WTC11 (cell line): ENCODE measurements at regions not wholly inside any gene's neighbourhood (a gene's known extent, or its start where the extent isn't known, plus 50 kb on each side); places are given as distances from the start of the nearest gene placed in this dataset.

ENCODE experiments used
- ATAC-seq: fragments of 200-7000 bp; cut with Tn5 transposase; 2 replicates; pipeline ENCODE4 v1.10.0; 2021; ENCODE audit warnings: mild to moderate bottlenecking, moderate library complexity
- CTCF ChIA-PET: fragments of 300-600 bp; sonication (Branson Sonifier 250); formaldehyde crosslinking; loops from one replicate; lab custom pipeline; 2021; ENCODE audit warnings: antibody characterized with exemption; lab: Charles Lee
- POLR2A ChIA-PET: fragments of 350-600 bp; sonication (Branson Sonifier 250); formaldehyde crosslinking; loops from one replicate; lab custom pipeline; 2021; ENCODE audit warnings: antibody characterized with exemption; lab: Charles Lee
- DNase-seq: peaks from one replicate; pipeline ENCODE4 v3.0.0; 2021; ENCODE audit warnings: low spot score
- H3K27ac Mint-ChIP-seq: 2 replicates; pipeline ENCODE4 v1.8.0; 2021; ENCODE audit warnings: mixed read lengths
- H3K27me3 Mint-ChIP-seq: 2 replicates; pipeline ENCODE4 v1.8.0; 2021; ENCODE audit warnings: low read depth, mild to moderate bottlenecking, moderate library complexity, mixed read lengths
- H3K36me3 Mint-ChIP-seq: 2 replicates; pipeline ENCODE4 v1.8.0; 2021; ENCODE audit warnings: mixed read lengths
- H3K4me1 Mint-ChIP-seq: 2 replicates; pipeline ENCODE4 v1.8.0; 2022; ENCODE audit warnings: mixed read lengths
- H3K4me3 Mint-ChIP-seq: 2 replicates; pipeline ENCODE4 v1.8.0; 2021; ENCODE audit warnings: mild to moderate bottlenecking, moderate library complexity, mixed read lengths
- H3K9me3 Mint-ChIP-seq: 2 replicates; pipeline ENCODE4 v1.8.0; 2021; ENCODE audit warnings: mixed read lengths
- ATF1 ChIP-seq: sonication (generic); formaldehyde crosslinking; IDR thresholded peaks from 2 replicates; pipeline ENCODE4 v1.8.1; 2023; ENCODE audit warnings: mild to moderate bottlenecking, moderate library complexity, missing genetic modification reagents
- CREM ChIP-seq: sonication (generic); formaldehyde crosslinking; IDR thresholded peaks from 2 replicates; pipeline ENCODE4 v1.8.1; 2022; ENCODE audit warnings: mild to moderate bottlenecking, missing genetic modification reagents, moderate library complexity
- ELF4 ChIP-seq: sonication (generic); formaldehyde crosslinking; IDR thresholded peaks from 2 replicates; pipeline ENCODE4 v1.8.1; 2022; ENCODE audit warnings: low read depth, mild to moderate bottlenecking, moderate library complexity, missing genetic modification reagents
- FOXK1 ChIP-seq: sonication (generic); formaldehyde crosslinking; IDR thresholded peaks from 2 replicates; pipeline ENCODE4 v1.8.0; 2022; ENCODE audit warnings: mild to moderate bottlenecking, moderate library complexity, missing genetic modification reagents
- GABPB1 ChIP-seq: sonication (generic); formaldehyde crosslinking; IDR thresholded peaks from 2 replicates; pipeline ENCODE4 v1.8.1; 2023; ENCODE audit warnings: mild to moderate bottlenecking, missing genetic modification reagents
- GRHL2 ChIP-seq: fragments of 250-450 bp; sonication (Bioruptor Pico); IDR thresholded peaks from 2 replicates; pipeline ENCODE4 v1.8.0; 2022; ENCODE audit warnings: mild to moderate bottlenecking, moderate library complexity; ENCODE audit not compliant: insufficient replicate concordance, severe bottlenecking
- JAZF1 ChIP-seq: fragments of 250-450 bp; sonication (Bioruptor Pico); IDR thresholded peaks from 2 replicates; pipeline ENCODE4 v1.9.0; 2021; ENCODE audit warnings: moderate library complexity, mild to moderate bottlenecking, inconsistent platforms
- MYBL2 ChIP-seq: sonication (generic); formaldehyde crosslinking; IDR thresholded peaks from 2 replicates; pipeline ENCODE4 v1.8.1; 2023; ENCODE audit warnings: mild to moderate bottlenecking, moderate library complexity, missing genetic modification reagents
- NFATC4 ChIP-seq: fragments of 250-450 bp; sonication (Bioruptor Pico); IDR thresholded peaks from 2 replicates; pipeline ENCODE4 v1.9.0; 2021; ENCODE audit warnings: mild to moderate bottlenecking
- NR1H2 ChIP-seq: sonication (generic); formaldehyde crosslinking; IDR thresholded peaks from 2 replicates; pipeline ENCODE4 v1.9.0; 2021; ENCODE audit warnings: mild to moderate bottlenecking, moderate library complexity, missing genetic modification reagents
- TEAD4 ChIP-seq: sonication (generic); formaldehyde crosslinking; IDR thresholded peaks from 2 replicates; pipeline ENCODE4 v1.8.0; 2022; ENCODE audit warnings: mild to moderate bottlenecking, missing genetic modification reagents
- ZNF121 ChIP-seq: sonication (generic); formaldehyde crosslinking; IDR thresholded peaks from 2 replicates; pipeline ENCODE4 v1.8.0; 2023; ENCODE audit warnings: missing genetic modification reagents
- ZNF138 ChIP-seq: sonication (generic); formaldehyde crosslinking; conservative IDR thresholded peaks from 2 replicates; pipeline ENCODE4 v1.8.1; 2022; ENCODE audit warnings: mild to moderate bottlenecking, moderate library complexity, missing genetic modification reagents
- TF ChIP-seq, protein P1 (sequence below): sonication (generic); formaldehyde crosslinking; IDR thresholded peaks from 2 replicates; pipeline ENCODE4 v1.8.0; 2023; ENCODE audit warnings: mild to moderate bottlenecking, missing genetic modification reagents
- TF ChIP-seq, protein P2 (sequence below): fragments of 250-450 bp; sonication (Bioruptor Pico); IDR thresholded peaks from 2 replicates; pipeline ENCODE4 v1.9.0; 2021; ENCODE audit warnings: mild to moderate bottlenecking, borderline replicate concordance
- TF ChIP-seq, protein P3 (sequence below): fragments of 250-450 bp; sonication (Bioruptor Pico); IDR thresholded peaks from 2 replicates; pipeline ENCODE4 v1.9.0; 2021; ENCODE audit warnings: mild to moderate bottlenecking
- TF ChIP-seq, protein P4 (sequence below): sonication (generic); formaldehyde crosslinking; IDR thresholded peaks from 2 replicates; pipeline ENCODE4 v1.8.1; 2023; ENCODE audit warnings: mild to moderate bottlenecking, missing genetic modification reagents, moderate library complexity
- TF ChIP-seq, protein P5 (sequence below): fragments of 250-450 bp; sonication (Bioruptor Pico); IDR thresholded peaks from 2 replicates; pipeline ENCODE4 v1.9.0; 2021; ENCODE audit warnings: moderate library complexity, mild to moderate bottlenecking, inconsistent platforms, borderline replicate concordance
- TF ChIP-seq, protein P6 (sequence below): sonication (generic); formaldehyde crosslinking; IDR thresholded peaks from 2 replicates; pipeline ENCODE4 v1.8.1; 2023; ENCODE audit warnings: mild to moderate bottlenecking, missing genetic modification reagents

DNA sequence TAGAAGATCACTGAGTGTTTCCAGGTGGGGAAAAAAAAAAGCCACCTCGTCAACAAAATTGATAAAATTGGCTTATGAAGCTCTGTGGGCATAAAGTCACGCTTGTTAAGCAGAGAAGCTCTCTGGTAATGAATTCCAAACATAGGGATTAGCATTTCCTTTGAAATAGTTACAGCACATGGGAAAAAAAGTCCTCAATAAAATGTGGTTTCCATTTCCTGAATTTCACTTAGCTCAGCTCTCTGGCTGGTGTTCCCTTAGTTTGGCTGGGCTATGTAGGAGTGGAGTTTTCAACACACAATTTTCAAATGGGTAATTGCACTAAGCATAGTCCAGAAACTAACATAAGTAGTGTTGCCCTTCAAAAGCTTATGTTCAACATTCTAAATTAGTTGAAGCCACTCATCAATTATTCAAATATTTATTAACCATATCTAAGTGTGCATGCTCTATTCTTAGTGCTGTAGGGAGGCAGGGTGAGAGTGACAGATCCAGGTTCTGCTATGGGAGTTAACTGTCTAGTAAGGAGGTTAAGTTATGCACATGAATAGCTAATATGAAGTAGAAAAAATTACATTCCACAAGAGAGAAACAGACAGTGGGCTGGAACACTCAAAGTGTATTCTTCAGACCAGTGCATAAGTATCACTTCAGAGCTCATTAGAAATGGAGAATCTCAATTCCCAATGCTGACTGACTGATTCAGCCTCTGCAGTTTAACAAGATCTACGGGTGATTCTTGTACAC is 445.7 kb downstream of the SMARCA1 start:
- ChIA-PET CTCF (no interaction called here), POLR2A (interaction anchor here (0.6 kb wide), 1 partner anchor 37 kb away, joined by 3 read pairs; no protein-coding TSS in a partner anchor)
- no peak overlapping the region; the same call in 1 of the 2 replicates for H3K27ac Mint-ChIP-seq
- no peak overlapping the region for H3K4me3 Mint-ChIP-seq
- peaks cover 32% of the 10 kb centered on the region for H3K4me1 Mint-ChIP-seq
- no peak for DNase-seq
- no peaks in the 10 kb centered on the region for H3K27me3 Mint-ChIP-seq
- TF ChIP-seq ELF4 (CRISPR knock-in tag) (no peak), CREM (no peak), TEAD4 (CRISPR knock-in tag) (no peak), GABPB1 (CRISPR knock-in tag) (no peak), JAZF1 (CRISPR knock-in tag) (no peak), ZNF121 (no peak), NR1H2 (CRISPR knock-in tag) (no peak), MYBL2 (CRISPR knock-in tag) (no peak), GRHL2 (no peak), FOXK1 (CRISPR knock-in tag) (no peak), NFATC4 (CRISPR knock-in tag) (no peak), ATF1 (CRISPR knock-in tag) (no peak), ZNF138 (CRISPR knock-in tag) (no peak)
- TF ChIP-seq, protein P1, sequence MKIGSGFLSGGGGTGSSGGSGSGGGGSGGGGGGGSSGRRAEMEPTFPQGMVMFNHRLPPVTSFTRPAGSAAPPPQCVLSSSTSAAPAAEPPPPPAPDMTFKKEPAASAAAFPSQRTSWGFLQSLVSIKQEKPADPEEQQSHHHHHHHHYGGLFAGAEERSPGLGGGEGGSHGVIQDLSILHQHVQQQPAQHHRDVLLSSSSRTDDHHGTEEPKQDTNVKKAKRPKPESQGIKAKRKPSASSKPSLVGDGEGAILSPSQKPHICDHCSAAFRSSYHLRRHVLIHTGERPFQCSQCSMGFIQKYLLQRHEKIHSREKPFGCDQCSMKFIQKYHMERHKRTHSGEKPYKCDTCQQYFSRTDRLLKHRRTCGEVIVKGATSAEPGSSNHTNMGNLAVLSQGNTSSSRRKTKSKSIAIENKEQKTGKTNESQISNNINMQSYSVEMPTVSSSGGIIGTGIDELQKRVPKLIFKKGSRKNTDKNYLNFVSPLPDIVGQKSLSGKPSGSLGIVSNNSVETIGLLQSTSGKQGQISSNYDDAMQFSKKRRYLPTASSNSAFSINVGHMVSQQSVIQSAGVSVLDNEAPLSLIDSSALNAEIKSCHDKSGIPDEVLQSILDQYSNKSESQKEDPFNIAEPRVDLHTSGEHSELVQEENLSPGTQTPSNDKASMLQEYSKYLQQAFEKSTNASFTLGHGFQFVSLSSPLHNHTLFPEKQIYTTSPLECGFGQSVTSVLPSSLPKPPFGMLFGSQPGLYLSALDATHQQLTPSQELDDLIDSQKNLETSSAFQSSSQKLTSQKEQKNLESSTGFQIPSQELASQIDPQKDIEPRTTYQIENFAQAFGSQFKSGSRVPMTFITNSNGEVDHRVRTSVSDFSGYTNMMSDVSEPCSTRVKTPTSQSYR, result no peak
- TF ChIP-seq, protein P2, sequence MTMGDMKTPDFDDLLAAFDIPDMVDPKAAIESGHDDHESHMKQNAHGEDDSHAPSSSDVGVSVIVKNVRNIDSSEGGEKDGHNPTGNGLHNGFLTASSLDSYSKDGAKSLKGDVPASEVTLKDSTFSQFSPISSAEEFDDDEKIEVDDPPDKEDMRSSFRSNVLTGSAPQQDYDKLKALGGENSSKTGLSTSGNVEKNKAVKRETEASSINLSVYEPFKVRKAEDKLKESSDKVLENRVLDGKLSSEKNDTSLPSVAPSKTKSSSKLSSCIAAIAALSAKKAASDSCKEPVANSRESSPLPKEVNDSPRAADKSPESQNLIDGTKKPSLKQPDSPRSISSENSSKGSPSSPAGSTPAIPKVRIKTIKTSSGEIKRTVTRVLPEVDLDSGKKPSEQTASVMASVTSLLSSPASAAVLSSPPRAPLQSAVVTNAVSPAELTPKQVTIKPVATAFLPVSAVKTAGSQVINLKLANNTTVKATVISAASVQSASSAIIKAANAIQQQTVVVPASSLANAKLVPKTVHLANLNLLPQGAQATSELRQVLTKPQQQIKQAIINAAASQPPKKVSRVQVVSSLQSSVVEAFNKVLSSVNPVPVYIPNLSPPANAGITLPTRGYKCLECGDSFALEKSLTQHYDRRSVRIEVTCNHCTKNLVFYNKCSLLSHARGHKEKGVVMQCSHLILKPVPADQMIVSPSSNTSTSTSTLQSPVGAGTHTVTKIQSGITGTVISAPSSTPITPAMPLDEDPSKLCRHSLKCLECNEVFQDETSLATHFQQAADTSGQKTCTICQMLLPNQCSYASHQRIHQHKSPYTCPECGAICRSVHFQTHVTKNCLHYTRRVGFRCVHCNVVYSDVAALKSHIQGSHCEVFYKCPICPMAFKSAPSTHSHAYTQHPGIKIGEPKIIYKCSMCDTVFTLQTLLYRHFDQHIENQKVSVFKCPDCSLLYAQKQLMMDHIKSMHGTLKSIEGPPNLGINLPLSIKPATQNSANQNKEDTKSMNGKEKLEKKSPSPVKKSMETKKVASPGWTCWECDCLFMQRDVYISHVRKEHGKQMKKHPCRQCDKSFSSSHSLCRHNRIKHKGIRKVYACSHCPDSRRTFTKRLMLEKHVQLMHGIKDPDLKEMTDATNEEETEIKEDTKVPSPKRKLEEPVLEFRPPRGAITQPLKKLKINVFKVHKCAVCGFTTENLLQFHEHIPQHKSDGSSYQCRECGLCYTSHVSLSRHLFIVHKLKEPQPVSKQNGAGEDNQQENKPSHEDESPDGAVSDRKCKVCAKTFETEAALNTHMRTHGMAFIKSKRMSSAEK (CRISPR knock-in tag), result no peak
- TF ChIP-seq, protein P3, sequence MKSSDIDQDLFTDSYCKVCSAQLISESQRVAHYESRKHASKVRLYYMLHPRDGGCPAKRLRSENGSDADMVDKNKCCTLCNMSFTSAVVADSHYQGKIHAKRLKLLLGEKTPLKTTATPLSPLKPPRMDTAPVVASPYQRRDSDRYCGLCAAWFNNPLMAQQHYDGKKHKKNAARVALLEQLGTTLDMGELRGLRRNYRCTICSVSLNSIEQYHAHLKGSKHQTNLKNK (CRISPR knock-in tag), result no peak
- TF ChIP-seq, protein P4, sequence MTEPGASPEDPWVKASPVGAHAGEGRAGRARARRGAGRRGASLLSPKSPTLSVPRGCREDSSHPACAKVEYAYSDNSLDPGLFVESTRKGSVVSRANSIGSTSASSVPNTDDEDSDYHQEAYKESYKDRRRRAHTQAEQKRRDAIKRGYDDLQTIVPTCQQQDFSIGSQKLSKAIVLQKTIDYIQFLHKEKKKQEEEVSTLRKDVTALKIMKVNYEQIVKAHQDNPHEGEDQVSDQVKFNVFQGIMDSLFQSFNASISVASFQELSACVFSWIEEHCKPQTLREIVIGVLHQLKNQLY (CRISPR knock-in tag), result no peak
- TF ChIP-seq, protein P5, sequence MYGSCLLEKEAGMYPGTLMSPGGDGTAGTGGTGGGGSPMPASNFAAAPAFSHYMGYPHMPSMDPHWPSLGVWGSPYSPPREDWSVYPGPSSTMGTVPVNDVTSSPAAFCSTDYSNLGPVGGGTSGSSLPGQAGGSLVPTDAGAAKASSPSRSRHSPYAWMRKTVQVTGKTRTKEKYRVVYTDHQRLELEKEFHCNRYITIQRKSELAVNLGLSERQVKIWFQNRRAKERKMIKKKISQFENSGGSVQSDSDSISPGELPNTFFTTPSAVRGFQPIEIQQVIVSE (CRISPR knock-in tag), result no peak
- TF ChIP-seq, protein P6, sequence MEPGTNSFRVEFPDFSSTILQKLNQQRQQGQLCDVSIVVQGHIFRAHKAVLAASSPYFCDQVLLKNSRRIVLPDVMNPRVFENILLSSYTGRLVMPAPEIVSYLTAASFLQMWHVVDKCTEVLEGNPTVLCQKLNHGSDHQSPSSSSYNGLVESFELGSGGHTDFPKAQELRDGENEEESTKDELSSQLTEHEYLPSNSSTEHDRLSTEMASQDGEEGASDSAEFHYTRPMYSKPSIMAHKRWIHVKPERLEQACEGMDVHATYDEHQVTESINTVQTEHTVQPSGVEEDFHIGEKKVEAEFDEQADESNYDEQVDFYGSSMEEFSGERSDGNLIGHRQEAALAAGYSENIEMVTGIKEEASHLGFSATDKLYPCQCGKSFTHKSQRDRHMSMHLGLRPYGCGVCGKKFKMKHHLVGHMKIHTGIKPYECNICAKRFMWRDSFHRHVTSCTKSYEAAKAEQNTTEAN (CRISPR knock-in tag), result no peak
- H3K36me3 Mint-ChIP-seq, result peaks cover 19% of the 10 kb centered on the region
- no peak for ATAC-seq
- peaks cover 22% of the 10 kb centered on the region for H3K9me3 Mint-ChIP-seq
